SK-N-SH (cell line): ENCODE measurements at regions not wholly inside any gene's neighbourhood (a gene's known extent, or its start where the extent isn't known, plus 50 kb on each side); places are given as distances from the start of the nearest gene placed in this dataset.

Experiments used
- CTCF ChIA-PET: fragments of 300-600, 350-600 bp; formaldehyde crosslinking; extraction: SDS; loops from one replicate; lab custom pipeline; 2021; lab: Yijun Ruan, JAX
- POLR2A ChIA-PET: fragments of 350-600 bp; sonication (Branson Sonifier 250); formaldehyde crosslinking; extraction: SDS; loops from one replicate; lab custom pipeline; 2020; ENCODE audit warnings: antibody characterized with exemption, inconsistent platforms; lab: Yijun Ruan, JAX
- DNase-seq: peaks from one replicate; pipeline ENCODE4 v3.0.0; 2012
- H2AFZ ChIP-seq: fragments of 200-600 bp; sonication (generic); 2 replicates; pipeline ENCODE4 v1.8.1; 2016; ENCODE audit warnings: antibody characterized with exemption, mild to moderate bottlenecking, low read depth
- H3F3A ChIP-seq: fragments of 200-600 bp; sonication (generic); replicated peaks from 2 replicates; pipeline ENCODE3; 2016; ENCODE audit warnings: antibody characterized with exemption, mild to moderate bottlenecking; ENCODE audit not compliant: insufficient read depth
- H3K27ac ChIP-seq, 2 experiments: fragments of 200-500 bp in 1 of 2; fragments of 200-600 bp in 1 of 2; sonication (Bioruptor generic) in 1 of 2; sonication (generic), shearing (Covaris generic) in 1 of 2; 2 replicates each; pipeline versions ENCODE4 v1.5.1 to v1.6.1; 2014 to 2016; ENCODE audit warnings: low read depth in 2 of 2, inconsistent platforms in 1 of 2, low read length in 1 of 2, mild to moderate bottlenecking in 1 of 2, mixed read lengths in 1 of 2
- H3K27me3 ChIP-seq: fragments of 200-600 bp; sonication (generic), shearing (Covaris generic); 2 replicates; pipeline ENCODE4 v1.6.1; 2016; ENCODE audit warnings: mixed run types; ENCODE audit not compliant: insufficient read depth
- H3K36me3 ChIP-seq, 2 experiments: fragments of 200-500 bp in 1 of 2; fragments of 200-600 bp in 1 of 2; sonication (Bioruptor generic) in 1 of 2; sonication (generic) in 1 of 2; replicated peaks in 1 of 2; 2 replicates each; pipeline versions ENCODE3 to v1.5.1; 2014 to 2016; ENCODE audit warnings: low read length in 1 of 2, mild to moderate bottlenecking in 1 of 2; ENCODE audit not compliant: insufficient read depth in 2 of 2, control insufficient read depth in 1 of 2
- H3K4me1 ChIP-seq, 2 experiments: fragments of 200-500 bp in 1 of 2; fragments of 200-600 bp in 1 of 2; sonication (Bioruptor generic) in 1 of 2; sonication (generic), shearing (Covaris generic) in 1 of 2; 2 replicates each; pipeline versions ENCODE4 v1.5.1 to v1.6.1; 2014 to 2016; ENCODE audit warnings: low read depth in 1 of 2, low read length in 1 of 2, mixed run types in 1 of 2; ENCODE audit not compliant: insufficient read depth in 2 of 2, control insufficient read depth in 1 of 2
- H3K4me2 ChIP-seq: fragments of 200-600 bp; sonication (generic), shearing (Covaris generic); 2 replicates; pipeline ENCODE4 v1.6.1; 2017; ENCODE audit warnings: mixed run types
- H3K4me3 ChIP-seq, 2 experiments: fragments of 200-500 bp in 1 of 2; fragments of 200-600 bp in 1 of 2; sonication (Bioruptor generic) in 1 of 2; sonication (generic), shearing (Covaris generic) in 1 of 2; 2 replicates each; pipeline versions ENCODE4 v1.5.1 to v1.8.1; 2014 to 2016; ENCODE audit warnings: low read depth in 2 of 2, inconsistent platforms in 1 of 2, low read length in 1 of 2, mild to moderate bottlenecking in 1 of 2, mixed read lengths in 1 of 2, moderate library complexity in 1 of 2
- H3K79me2 ChIP-seq: fragments of 200-600 bp; sonication (generic); 2 replicates; pipeline ENCODE4 v1.8.1; 2017; ENCODE audit warnings: mild to moderate bottlenecking; ENCODE audit not compliant: insufficient read depth
- H3K9ac ChIP-seq: fragments of 200-600 bp; sonication (generic); 2 replicates; pipeline ENCODE4 v1.6.1; 2017; ENCODE audit warnings: mixed run types
- H3K9me2 ChIP-seq: fragments of 200-600 bp; sonication (generic); 2 replicates; pipeline ENCODE4 v1.6.1; 2017; ENCODE audit warnings: mixed run types
- H3K9me3 ChIP-seq: fragments of 200-600 bp; sonication (generic); 2 replicates; pipeline ENCODE4 v1.6.1; 2017; ENCODE audit warnings: mixed run types, mild to moderate bottlenecking, moderate library complexity
- H4K20me1 ChIP-seq: fragments of 200-600 bp; sonication (generic); 2 replicates; pipeline ENCODE4 v1.6.1; 2017; ENCODE audit warnings: mild to moderate bottlenecking, mixed run types; ENCODE audit not compliant: insufficient read depth
- ELF1 ChIP-seq: IDR thresholded peaks from 2 replicates; pipeline ENCODE4 v1.4.0; 2012
- FOSL2 ChIP-seq: IDR thresholded peaks from 2 replicates; pipeline ENCODE4 v1.4.0; 2012; ENCODE audit warnings: low read depth, mild to moderate bottlenecking, moderate library complexity, borderline replicate concordance
- IRF3 ChIP-seq: fragments of 150-350 bp; IDR thresholded peaks from 2 replicates; pipeline ENCODE4 v1.6.1; 2016; ENCODE audit warnings: mild to moderate bottlenecking, low read depth, low read length
- MEF2A ChIP-seq: IDR thresholded peaks from 2 replicates; pipeline ENCODE4 v1.4.0; 2012; ENCODE audit warnings: low read depth, borderline replicate concordance
- NFIC ChIP-seq: IDR thresholded peaks from 2 replicates; pipeline ENCODE4 v1.4.0; 2012; ENCODE audit warnings: borderline replicate concordance
- RCOR1 ChIP-seq: fragments of 150-350 bp; IDR thresholded peaks from 2 replicates; pipeline ENCODE4 v1.6.1; 2017; ENCODE audit warnings: antibody characterized with exemption, low read length
- REST ChIP-seq: IDR thresholded peaks from 2 replicates; pipeline ENCODE4 v1.6.1; 2012; ENCODE audit warnings: mild to moderate bottlenecking, low read depth, low read length, moderate library complexity
- RFX5 ChIP-seq: IDR thresholded peaks from 2 replicates; pipeline ENCODE4 v1.6.1; 2012; ENCODE audit warnings: mild to moderate bottlenecking, improper control_type of control experiment, low read length
- RXRA ChIP-seq: IDR thresholded peaks from 2 replicates; pipeline ENCODE4 v1.4.0; 2012; ENCODE audit warnings: low read depth, mild to moderate bottlenecking, borderline replicate concordance
- SIN3A ChIP-seq: IDR thresholded peaks from 2 replicates; pipeline ENCODE4 v1.6.1; 2012; ENCODE audit warnings: low read depth, mild to moderate bottlenecking, low read length, moderate library complexity, borderline replicate concordance
- SMC3 ChIP-seq: IDR thresholded peaks from 2 replicates; pipeline ENCODE4 v1.6.1; 2012; ENCODE audit warnings: low read depth, low read length, improper control_type of control experiment
- TEAD4 ChIP-seq: IDR thresholded peaks from 2 replicates; pipeline ENCODE4 v1.4.0; 2012; ENCODE audit warnings: mild to moderate bottlenecking, borderline replicate concordance; ENCODE audit not compliant: insufficient read depth
- USF1 ChIP-seq: IDR thresholded peaks from 2 replicates; pipeline ENCODE4 v1.4.0; 2012; ENCODE audit warnings: low read depth, borderline replicate concordance
- USF2 ChIP-seq: fragments of 150-350 bp; IDR thresholded peaks from 2 replicates; pipeline ENCODE4 v1.6.1; 2017; ENCODE audit warnings: antibody characterized with exemption, low read length, low read depth, borderline replicate concordance
- WGBS: methylation state at CpG from one replicate; pipeline ENCODE4 v1.1.6; 2017; ENCODE audit warnings: low lambda C conversion rate; 5-methylcytosine and 5-hydroxymethylcytosine counted together

GRCh38 chr3:42035816-42036482 is 55.2 kb upstream of the TRAK1 start (continued):
- no peak for TF ChIP-seq USF1
- peak; percentile 52; the same call in 1 of the 2 replicates for TF ChIP-seq RXRA
- TF ChIP-seq USF2 = no peak
- TF ChIP-seq, all 33 proteins: peak for 2

- H3K4me3 ChIP-seq = no peak overlapping the region
- ChIA-PET CTCF (interaction anchor here (1.0 to 2.9 kb wide), 2 partner anchors 9 to 156 kb away, joined by 4 to 9 read pairs; no protein-coding TSS in a partner anchor), POLR2A (no interaction called here)
- TF ChIP-seq MEF2A (no peak), NFIC (no peak), IRF3 (no peak), SIN3A (no peak), RCOR1 (no peak), RFX5 (no peak), TEAD4 (no peak), REST (no peak), FOSL2 (no peak), SMC3 (no peak), ELF1 (no peak)
- peaks cover 33 to 43% of the 10 kb centered on the region in 2 experiments; a peak in 3 of 4 replicates for H3K4me1 ChIP-seq
- H3K27ac ChIP-seq = peak overlapping the region in 1 of 2 experiments; percentile 97; a peak in 2 of 4 replicates
- no peaks in the 10 kb centered on the region for H3K36me3 ChIP-seq
- H3K9ac ChIP-seq = no peak overlapping the region
- no peaks in the 10 kb centered on the region for H3K27me3 ChIP-seq
- no peaks in the 10 kb centered on the region for H4K20me1 ChIP-seq
- peaks cover 16% of the 10 kb centered on the region for H3F3A ChIP-seq
- H3K4me2 ChIP-seq = no peak overlapping the region
- no peak overlapping the region for H2AFZ ChIP-seq
- H3K9me3 ChIP-seq = no peaks in the 10 kb centered on the region
- H3K9me2 ChIP-seq = no peaks in the 10 kb centered on the region
- no peak for DNase-seq
- peaks cover 34% of the 10 kb centered on the region for H3K79me2 ChIP-seq
- WGBS = 96% methylated on average over 3 of the region's 3 CpGs
Measured at GRCh38 chr3:42035007-42035406, 56.1 kb upstream of the TRAK1 start.
